Osteocyte (in vitro differentiated cells): ENCODE measurements at regions not wholly inside any gene's neighbourhood (a gene's known extent, or its start where the extent isn't known, plus 50 kb on each side); places are given as distances from the start of the nearest gene placed in this dataset.

ENCODE experiments used
- DNase-seq: peaks from one replicate; pipeline ENCODE4 v3.0.0; 2021; ENCODE audit warnings: mixed read lengths; ENCODE audit not compliant: unreplicated experiment; ENCODE audit errors: extremely low spot score
- H3K27ac Mint-ChIP-seq: one replicate; pipeline ENCODE4 v1.8.0; 2021; ENCODE audit warnings: mild to moderate bottlenecking, mixed read lengths; ENCODE audit not compliant: unreplicated experiment
- H3K27me3 Mint-ChIP-seq: one replicate; pipeline ENCODE4 v1.8.0; 2021; ENCODE audit warnings: mixed read lengths; ENCODE audit not compliant: unreplicated experiment
- H3K36me3 Mint-ChIP-seq: one replicate; pipeline ENCODE4 v1.8.0; 2021; ENCODE audit warnings: mixed read lengths; ENCODE audit not compliant: unreplicated experiment
- H3K4me1 Mint-ChIP-seq: one replicate; pipeline ENCODE4 v1.8.0; 2021; ENCODE audit warnings: mixed read lengths; ENCODE audit not compliant: unreplicated experiment
- H3K4me3 Mint-ChIP-seq: one replicate; pipeline ENCODE4 v1.8.0; 2021; ENCODE audit warnings: mild to moderate bottlenecking, moderate library complexity, mixed read lengths; ENCODE audit not compliant: unreplicated experiment
- H3K9me3 Mint-ChIP-seq: one replicate; pipeline ENCODE4 v1.8.0; 2021; ENCODE audit warnings: mixed read lengths; ENCODE audit not compliant: unreplicated experiment
- TF ChIP-seq, protein P1 (sequence below): fragments of 200-600 bp; sonication (generic); IDR thresholded peaks from 2 replicates; pipeline ENCODE4 v1.5.0; 2021; ENCODE audit warnings: antibody characterized with exemption, mild to moderate bottlenecking, moderate library complexity

DNA sequence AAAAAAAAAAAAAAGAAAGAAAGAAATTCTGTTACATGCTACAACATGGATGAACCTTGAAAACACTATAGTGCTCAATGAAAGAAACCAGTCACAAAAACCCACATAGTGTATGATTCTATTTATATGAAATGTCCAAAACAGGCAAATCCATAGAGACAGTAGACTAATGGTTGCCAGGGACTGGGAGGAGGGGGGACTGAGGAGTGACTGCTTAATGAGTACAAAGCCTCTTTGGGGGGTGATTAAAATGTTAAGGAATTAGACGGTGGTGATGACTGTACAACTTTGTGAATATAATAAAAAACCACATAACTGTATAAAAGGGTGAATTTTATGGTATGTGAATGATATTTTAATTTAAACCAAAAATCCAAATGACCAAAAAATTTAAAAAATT is 116.0 kb upstream of the GUCA2B start:
- no peak overlapping the region for H3K27ac Mint-ChIP-seq
- DNase-seq, result no peak
- no peaks in the 10 kb centered on the region for H3K9me3 Mint-ChIP-seq
- TF ChIP-seq, protein P1, sequence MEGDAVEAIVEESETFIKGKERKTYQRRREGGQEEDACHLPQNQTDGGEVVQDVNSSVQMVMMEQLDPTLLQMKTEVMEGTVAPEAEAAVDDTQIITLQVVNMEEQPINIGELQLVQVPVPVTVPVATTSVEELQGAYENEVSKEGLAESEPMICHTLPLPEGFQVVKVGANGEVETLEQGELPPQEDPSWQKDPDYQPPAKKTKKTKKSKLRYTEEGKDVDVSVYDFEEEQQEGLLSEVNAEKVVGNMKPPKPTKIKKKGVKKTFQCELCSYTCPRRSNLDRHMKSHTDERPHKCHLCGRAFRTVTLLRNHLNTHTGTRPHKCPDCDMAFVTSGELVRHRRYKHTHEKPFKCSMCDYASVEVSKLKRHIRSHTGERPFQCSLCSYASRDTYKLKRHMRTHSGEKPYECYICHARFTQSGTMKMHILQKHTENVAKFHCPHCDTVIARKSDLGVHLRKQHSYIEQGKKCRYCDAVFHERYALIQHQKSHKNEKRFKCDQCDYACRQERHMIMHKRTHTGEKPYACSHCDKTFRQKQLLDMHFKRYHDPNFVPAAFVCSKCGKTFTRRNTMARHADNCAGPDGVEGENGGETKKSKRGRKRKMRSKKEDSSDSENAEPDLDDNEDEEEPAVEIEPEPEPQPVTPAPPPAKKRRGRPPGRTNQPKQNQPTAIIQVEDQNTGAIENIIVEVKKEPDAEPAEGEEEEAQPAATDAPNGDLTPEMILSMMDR, result no peak
- H3K4me3 Mint-ChIP-seq, result no peak overlapping the region
- no peaks in the 10 kb centered on the region for H3K36me3 Mint-ChIP-seq
- H3K27me3 Mint-ChIP-seq, result peaks cover 30% of the 10 kb centered on the region
- H3K4me1 Mint-ChIP-seq, result peaks cover 8% of the 10 kb centered on the region

DNA sequence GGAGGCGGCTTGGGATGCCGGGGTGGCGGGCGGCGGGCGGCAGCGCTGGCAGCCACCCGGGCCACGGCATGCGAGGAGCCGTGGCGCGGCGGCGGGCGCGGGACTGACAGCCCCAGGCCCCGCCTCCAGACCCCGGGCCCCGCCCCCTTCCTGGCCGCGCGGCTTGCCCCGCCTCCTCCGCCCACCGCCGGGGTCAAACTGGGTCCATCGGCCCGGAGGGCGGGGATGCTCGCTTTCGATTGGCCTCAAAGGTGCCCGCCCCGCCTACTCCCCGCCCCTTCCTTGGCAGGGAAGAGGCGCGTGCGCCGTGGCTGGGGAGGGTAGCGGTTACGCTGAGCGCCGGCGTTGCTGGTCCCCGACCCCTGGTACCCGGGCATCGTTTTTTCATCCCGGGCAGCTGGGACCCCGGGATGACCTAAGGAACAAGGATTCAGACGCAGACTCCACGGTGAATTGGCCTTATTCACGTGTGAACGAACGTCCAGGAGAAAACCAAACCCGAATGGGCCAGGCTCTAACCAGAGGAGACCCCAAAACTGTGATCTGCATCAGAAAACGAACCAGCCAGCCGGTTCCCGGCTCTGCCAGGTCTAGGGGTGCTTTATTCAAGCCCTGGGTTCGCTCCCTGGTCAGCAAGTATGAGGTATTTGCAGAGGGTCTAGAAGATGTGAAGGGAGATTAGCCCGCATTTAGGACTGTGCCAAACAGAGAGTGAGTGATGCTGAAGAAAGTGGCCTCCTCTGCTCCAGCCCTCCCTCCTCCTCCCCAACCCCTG is 117.2 kb upstream of the GUCA2B start:
- Mint-ChIP-seq H3K9me3 (no peaks in the 10 kb centered on the region), H3K4me3 (peak overlapping the region; percentile 73), H3K4me1 (peaks cover 8% of the 10 kb centered on the region), H3K27ac (no peak overlapping the region), H3K36me3 (no peaks in the 10 kb centered on the region), H3K27me3 (peaks cover 36% of the 10 kb centered on the region)
- TF ChIP-seq, protein P1, result no peak
- peak; percentile 97 for DNase-seq

DNA sequence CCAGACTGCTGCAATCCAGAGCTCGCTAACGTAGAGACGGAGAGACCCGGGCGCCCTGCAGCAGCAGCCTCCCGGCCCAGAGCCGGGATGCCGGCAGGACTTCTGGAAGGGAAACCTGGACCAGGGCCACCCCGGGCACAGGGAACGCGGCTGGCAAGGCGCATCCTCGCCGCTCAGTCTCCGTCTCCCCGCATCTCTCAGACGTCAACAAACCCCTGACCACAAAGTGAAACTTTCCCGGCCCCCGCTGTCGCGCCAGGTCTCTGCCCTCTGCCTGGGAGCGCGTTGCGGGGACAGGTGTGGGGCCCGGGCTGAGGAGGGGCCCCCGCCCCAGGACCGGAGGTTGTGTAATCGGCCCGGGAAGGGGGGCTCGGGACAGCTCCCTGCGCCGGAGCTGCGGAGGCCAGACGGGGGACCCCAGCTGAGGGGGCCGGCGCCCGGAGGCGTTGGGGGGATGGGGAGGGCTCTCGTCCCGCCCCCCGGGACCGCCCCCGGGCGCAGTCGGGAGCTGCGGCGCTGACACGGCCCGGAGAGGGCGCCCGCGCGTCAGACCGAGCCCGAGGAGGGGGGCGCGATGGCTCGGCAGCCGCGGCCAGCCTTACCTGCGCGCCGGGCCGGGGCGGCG is 116.6 kb upstream of the HIVEP3 start:
- Mint-ChIP-seq H3K27me3 (peaks cover 43% of the 10 kb centered on the region), H3K9me3 (no peaks in the 10 kb centered on the region), H3K36me3 (no peaks in the 10 kb centered on the region), H3K27ac (no peak overlapping the region), H3K4me1 (peaks cover 8% of the 10 kb centered on the region), H3K4me3 (peak overlapping the region; percentile 76)
- TF ChIP-seq, protein P1, result peak; percentile 52
- no peak for DNase-seq

DNA sequence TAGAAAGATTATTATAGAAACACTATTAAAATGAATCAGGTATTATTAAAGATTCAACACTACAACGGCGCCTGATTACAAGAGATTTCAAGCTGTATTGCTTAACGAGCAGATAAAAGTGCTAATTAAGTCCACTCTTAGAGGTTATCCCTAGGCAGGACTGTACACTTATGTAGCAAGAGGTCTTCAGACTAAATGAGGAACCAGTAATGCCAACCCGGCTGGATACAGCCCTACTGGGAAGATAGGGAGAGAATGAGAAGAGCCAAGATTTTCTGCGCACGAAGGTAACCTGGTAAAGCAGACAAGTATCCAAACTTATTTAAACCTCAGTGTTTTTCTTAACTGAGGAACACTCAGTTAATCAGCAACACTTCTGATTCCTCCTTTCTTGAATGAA is 115.7 kb upstream of the HIVEP3 start:
- no peak for DNase-seq

DNA sequence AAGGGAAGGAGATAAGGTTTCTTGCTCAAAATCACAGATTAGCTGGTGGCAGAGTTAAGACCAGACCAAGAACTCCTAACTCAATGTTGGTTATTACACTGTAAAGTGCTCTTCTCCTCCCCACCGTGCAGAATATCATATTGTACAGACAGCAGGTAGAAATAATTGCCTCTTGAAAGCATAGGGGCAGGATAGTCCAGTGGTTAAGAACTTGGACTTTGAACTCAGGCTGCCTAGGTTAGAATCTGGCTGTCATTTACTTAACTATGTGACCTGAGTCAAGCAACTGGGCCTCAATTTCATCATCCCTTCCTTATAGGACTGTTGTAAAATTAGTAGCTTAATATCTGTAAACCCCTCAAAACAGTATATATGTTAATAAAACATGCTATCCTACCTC is 114.9 kb upstream of the HIVEP3 start:
- H3K27ac Mint-ChIP-seq, result no peak overlapping the region
- H3K4me3 Mint-ChIP-seq, result no peak overlapping the region
- peaks cover 59% of the 10 kb centered on the region for H3K27me3 Mint-ChIP-seq
- no peaks in the 10 kb centered on the region for H3K36me3 Mint-ChIP-seq
- H3K9me3 Mint-ChIP-seq, result no peaks in the 10 kb centered on the region
- TF ChIP-seq, protein P1, result no peak
- no peak for DNase-seq
- peaks cover 8% of the 10 kb centered on the region for H3K4me1 Mint-ChIP-seq

More for the DNA sequence above, 115.7 kb upstream of the HIVEP3 start:
- Mint-ChIP-seq H3K27me3 (peaks cover 52% of the 10 kb centered on the region), H3K4me1 (peaks cover 8% of the 10 kb centered on the region), H3K9me3 (no peaks in the 10 kb centered on the region), H3K36me3 (no peaks in the 10 kb centered on the region), H3K27ac (no peak overlapping the region), H3K4me3 (peak overlapping the region; percentile 76)
- TF ChIP-seq, protein P1, result no peak
